Fibroblast of skin of back (primary cell): ENCODE measurements at regions not wholly inside any gene's neighbourhood (a gene's known extent, or its start where the extent isn't known, plus 50 kb on each side); places are given as distances from the start of the nearest gene placed in this dataset.
"Not testable (repeated sequence)": the region's sequence is repeated elsewhere in the genome, so short reads cannot be mapped to it uniquely, and the experiment has no call there.

Source experiments
- DNase-seq: peaks from one replicate; pipeline ENCODE4 v3.0.0-alpha.2; 2013

DNA sequence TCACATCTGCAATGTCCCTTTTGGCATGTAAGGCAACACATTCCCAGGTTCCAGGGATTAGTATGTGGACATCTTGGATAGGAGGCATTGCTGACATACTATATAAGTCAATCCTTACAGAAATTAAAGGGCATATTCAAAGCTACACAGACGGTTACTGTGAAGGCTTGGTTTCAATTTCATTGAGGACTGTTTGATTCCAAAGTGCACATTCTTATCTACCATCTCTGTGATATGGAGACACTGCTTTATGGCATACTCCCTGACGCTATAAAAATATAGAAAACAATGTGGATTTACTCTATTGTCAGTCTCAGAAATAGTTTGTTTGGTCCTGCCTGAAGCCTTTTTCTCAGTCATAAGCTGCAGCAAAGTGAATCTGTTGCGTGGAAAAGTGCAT lies 1486.7 kb downstream of the FAM181B start:
- DNase-seq, result no peak

DNA sequence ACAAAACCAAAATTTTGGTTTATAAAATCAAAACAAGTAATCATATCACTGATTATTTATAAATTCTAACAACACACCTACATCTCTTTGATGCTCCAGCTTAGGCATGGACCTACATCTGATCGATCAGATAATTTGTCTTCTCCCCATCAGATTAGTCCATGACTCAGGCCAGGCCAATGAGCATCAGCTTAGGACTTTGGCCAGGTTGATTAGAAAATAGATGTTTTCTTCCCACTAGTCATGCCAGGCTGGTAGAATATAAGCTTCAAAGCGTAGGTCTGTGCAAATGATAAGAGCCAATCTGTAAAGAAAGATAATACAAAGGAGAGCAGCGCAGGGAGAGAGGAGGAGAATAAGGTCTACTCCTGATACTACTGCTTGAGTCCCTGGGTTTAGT lies 1487.9 kb downstream of the FAM181B start:
- DNase-seq, result no peak

DNA sequence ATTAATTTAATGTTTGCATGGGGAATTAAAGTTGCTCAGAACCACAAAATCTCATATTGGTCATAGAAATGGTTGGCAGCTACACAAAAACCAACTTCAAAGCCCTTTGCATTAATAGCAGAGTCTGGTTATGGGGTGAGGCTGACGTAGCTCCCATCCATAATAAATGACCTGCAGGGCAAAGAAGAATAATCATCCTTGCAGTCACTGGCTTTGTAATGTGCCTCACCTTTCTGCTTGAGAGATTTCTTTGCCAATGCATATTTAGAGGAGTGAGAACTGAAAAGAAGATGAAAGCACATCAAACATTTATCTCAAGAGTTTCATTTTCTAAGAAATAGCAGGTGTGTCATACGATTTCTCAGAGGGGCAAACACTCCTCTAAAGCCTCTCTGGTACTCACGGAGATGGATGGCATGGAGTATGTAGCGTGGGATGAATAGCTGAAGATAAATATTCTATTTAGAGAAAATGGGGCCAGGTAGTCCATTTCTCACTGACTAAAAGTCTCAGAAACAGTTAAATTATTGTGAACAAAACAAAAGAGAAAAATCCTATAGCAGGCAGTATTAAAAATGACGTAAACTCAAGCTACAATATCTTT lies 1491.9 kb downstream of the FAM181B start:
- no peak for DNase-seq

DNA sequence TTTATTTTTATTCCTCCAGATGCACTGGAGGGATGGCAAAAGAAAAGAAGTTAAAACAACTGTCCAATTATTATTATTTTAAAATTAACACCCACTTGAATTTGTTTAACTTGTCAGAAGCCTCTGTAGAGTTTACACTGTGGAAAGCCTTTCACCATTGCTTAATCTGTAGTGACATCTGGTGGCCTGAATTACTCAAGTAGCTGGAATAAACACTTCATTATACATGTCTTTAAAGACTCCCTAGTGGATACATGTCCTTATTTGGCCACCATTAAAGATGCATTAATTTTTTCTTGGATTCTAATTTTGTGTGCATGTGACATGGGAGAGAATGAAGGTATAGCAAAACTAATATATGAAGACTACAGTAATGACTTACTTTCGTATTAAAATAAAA lies 1496.5 kb downstream of the FAM181B start:
- DNase-seq, result peak; percentile 48

DNA sequence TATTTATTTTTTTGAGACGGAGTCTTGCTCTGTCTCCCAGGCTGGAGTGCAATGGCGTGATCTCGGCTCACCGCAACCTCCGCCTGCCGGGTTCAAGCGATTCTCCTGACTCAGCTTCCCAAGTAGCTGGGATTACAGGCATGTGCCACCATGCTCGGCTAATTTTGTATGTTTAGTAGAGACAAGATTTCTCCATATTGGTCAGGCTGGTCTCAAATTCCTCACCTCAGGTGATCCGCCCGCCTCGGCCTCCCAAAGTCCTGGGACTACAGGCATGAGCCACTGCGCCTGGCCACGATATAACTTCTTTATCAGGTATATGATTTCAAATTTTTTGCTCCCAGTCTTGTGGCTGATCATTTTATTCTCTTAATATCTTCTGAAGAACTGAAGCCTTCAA lies 1506.3 kb downstream of the FAM181B start:
- not testable (repeated sequence) for DNase-seq

DNA sequence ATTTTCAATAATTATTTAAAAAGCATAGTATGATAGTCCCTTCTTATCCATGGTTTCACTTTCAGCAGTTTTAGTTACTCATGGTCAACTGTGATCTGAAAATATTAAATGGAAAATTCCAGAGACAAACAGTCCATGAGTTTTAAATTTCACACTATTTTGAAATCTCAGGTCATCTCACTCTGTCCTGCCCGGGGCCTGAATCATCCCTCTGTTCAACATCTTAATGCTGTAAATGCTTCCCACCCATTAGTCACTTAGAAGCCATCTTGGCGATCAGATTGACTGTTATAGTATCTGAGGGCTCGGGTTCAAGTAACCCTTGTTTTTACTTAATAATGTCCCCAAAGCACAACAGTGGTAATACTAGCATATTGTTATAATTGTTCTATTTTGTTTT lies 1509.3 kb downstream of the FAM181B start:
- DNase-seq, result no peak

DNA sequence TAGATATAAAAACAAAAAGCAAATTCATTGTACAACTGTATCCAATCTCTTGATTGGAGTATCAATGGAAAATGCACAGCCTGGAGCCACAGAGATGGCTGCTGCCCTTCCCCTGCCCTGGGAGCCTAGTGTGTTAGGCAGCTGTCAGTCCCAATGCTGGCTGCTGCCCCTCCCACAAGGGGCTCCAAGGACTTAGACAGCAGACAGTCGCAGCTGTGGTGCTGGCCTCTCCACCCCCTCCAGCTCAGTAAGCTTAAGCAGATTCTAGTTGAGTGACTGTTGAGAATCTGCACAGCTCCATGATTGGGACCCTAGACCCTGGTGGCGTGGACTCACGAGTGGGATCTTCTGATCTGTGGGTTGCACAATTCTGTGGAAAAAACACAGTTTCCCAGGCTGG lies 1511.2 kb downstream of the FAM181B start:
- DNase-seq, result no peak

DNA sequence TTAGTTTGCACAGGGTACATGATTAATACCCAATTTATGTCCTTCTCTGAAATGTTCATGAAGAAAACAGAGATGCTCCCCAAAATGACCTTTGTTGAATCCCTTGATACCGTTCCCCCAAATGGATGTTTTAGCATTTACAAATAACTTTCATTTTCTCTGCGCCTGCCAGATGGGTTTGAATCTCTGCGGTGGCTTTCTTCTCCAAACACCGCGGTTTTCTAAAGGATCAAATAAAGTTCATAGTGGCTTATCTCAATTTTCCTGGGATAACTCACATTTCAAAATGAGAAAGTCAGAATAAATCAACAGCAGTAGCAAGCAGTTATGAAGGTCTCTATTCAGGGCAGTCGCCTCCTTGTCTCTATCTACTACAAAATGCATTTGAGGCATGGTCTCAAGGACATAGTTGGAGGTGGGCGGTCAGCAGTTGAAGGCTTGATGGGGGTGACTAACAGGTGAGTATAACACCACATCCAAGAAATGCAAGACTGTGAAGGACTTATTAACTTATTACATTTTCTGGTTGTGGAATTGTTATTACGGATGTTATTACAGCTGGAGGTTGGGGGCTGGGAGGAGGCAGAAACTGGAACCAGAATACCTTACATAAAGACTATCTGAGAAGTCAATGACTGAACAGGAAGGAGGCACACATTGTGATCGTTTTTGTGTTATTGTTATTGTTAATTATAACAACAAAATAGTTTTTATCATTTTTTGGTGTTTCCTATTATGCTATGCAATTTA lies 1513.3 kb downstream of the FAM181B start:
- DNase-seq, result no peak

DNA sequence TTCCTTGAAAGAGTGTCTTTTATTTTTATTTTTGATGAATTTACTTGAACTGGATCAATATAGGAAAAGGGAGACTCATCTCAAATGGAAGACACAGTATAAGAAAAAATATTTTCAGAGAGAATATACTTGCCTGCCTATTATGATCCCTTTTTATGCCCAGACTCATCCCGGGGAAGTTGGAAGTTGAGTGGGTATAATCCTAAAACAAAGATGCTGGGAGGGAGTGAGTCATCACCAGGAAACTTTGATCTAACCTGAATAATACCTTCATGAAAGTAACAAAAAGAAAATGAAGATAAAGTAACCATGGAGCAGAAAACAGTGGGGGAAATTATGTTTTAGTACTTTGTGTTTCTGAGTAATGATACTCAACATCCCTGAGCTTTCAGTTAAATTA lies 1514.0 kb downstream of the FAM181B start:
- DNase-seq, result no peak

DNA sequence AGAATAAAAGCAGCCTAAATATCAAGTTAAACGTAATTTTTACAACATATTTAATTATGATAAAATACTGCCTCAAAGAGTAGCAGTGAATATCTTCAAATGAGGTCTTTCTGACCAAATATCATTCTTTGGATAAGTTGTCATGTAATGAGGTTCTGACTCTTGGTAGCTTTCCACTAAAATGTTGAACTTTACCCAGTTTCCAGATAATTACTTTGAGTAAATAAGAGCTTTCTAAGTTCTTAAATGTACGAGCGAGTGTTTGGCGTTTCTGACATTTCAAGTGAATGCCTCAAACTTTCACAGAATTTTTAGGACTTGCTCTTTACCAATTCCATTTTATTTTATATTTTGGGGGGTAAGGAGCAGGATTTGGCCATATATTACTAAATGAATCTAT lies 1515.2 kb downstream of the FAM181B start:
- DNase-seq, result no peak

DNA sequence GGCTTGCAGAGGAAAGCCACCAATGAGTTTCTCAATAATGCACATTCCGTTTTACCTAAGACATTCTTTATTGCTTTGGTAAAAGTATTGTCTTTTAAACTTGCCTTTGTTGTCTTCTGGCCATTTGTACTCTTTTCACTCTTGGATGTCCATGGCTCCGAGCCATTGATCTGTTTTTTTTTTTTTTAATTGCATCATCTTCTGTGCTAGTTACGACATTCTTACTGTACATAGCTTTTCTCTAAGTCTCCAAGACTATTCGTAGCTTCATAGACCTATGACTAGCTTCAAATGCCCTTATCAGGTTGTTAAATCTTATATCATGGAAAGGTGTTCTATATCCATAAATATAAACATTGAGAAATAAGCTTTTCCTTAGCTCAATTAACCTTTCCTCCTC lies 1522.6 kb downstream of the FAM181B start:
- no peak for DNase-seq

DNA sequence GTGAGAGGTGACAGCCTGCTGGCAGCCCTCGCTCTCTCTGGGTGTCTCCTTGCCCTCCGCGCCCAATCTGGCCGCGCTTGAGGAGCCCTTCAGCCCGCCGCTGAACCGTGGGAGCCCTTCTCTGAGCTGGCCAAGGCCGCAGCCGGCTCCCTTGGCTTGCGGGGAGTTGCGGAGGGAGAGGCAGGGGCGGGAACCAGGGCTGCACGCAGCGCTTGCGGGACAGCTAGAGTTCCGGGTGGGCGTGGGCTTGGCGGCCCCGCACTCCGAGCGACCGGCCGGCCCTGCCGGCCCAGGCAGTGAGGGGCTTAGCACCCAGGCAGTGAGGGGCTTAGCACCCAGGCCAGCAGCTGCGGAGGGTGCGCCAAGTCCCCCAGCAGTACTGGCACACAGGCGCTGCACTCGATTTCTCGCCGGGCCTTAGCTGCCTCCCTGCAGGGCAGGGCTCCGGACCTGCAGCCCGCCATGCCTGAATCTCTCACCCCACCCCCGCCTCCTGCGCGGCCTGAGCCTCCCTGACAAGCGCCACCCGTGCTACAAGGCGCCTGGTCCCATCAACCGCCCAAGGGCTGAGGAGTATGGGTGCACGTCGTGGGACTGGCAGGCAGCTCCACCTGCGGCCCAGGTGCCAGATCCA lies 1526.1 kb downstream of the FAM181B start:
- no peak for DNase-seq

DNA sequence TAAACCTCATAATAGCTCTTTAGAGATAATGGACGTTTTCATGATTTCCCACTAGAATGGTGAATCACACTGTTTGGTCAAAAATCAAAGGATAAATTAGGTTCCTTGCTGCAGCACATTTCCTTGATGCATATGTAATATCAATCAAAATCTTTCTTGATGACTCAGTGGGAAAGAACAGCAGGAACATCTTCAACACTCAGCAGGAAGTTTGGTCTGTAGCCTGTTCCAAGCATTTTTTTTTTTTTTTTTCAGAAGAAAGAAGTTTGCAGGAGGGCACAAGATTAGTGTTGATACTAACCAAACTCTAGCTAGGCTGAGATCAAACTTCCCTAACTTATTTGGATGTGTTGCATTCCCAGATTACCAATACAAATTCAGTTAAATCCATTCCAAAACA lies 1529.8 kb downstream of the FAM181B start:
- DNase-seq, result peak; percentile 11

DNA sequence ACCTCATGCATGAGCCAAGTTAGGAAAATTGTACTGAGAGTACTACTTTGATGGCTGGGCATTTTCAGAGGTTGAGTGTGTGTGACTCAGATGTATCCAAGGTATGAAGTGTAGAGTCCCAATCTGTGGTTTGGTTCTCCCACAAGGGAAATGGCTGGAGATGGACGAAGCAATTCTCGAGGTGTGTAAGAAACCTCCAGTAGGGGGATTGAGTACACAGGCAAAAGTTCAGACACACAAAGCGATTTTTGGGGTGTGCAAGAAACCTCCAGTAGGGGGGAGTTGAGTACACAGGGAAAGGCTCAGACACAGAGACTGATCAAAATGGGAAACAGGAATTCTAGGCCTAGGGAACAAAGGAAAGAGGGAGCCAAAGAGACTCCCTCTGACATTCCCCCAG lies 1536.3 kb downstream of the FAM181B start:
- no peak for DNase-seq

DNA sequence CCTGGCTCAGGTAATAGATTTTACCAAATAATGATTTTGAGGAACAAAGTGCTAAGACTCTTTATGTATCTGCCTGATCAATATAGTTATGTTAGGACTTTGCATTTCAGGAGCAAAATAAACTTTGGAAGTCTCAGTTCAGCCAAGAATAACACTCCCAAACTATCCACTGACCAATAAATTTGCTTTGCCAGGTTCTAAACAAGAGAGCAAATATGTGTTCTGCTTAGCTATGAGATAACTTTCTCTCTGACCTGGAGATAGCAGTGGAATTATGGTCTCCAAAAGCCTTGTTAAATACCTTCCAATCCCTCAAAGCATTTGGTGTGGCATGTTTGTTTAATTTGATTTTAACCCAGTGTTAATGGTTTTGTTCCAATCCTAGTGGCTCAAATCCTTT lies 1541.1 kb downstream of the FAM181B start:
- no peak for DNase-seq

DNA sequence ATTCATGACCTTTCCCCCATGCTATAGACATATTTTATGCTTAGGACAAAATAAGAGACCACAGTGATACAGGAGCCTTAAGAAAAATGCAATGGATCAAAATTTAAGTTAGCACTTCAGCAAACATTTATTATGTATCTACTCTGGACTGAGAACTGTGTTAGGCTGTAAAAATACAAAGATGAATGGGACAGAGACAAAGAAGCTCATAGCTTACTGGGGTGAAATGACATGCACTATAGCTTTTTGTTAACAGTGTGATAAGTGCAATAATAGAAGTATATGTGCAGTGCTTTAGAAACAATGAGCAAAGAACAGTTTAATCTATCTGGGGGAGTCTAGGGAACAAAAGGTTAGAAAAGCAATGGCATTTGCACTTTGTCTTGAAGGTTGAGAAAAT lies 1543.1 kb downstream of the FAM181B start:
- DNase-seq, result no peak

DNA sequence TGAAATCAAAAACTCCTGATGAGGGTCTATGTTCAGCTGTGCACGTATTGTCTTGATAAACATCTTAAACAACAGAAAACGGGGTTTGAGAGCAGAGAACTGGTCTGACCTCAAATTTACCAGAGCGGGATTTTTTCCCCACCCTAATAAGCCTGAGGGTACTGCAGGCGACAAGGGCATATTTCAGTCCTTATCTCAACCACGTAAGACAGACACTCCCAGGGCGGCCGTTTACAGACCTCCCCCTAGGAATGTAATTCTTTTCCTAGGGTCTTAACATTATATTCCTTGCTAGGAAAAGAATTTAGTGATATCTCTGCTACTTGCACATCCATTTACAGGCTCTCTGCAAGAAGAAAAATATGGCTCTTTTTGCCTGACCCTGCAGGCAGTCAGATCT lies 1546.6 kb downstream of the FAM181B start:
- not testable (repeated sequence) for DNase-seq

DNA sequence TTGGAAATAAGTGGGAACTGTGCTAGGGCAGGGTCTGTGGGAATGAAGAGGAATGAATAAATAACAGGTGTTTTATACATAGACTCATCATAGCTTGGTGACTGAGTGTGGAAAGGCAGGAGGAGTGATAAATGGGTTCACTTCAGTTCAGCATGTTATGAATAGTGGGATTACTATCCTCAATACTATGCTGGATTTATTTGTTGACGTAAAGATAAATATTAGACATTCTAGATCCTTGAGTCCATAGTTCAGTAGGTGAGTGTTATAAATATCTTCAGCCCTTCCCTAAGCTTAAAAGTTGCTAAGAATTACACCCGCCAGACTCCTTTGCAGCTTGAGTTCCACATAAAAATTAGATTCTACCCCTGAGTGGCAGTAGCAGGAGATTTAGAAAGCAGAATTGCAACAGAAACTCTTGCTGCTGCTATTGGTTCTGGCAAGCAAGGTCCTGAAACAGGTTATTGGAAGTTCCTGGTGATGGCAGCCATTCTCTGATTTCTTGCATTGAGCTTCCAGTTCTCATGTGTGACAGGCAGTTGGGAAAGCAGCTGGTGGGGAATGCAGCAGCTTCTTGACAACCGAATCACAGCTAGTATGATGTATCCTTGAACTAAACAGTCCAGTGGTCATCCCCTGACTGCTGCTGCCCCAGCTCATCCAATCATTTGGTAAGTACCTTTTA lies 1558.9 kb downstream of the FAM181B start:
- DNase-seq, result no peak

DNA sequence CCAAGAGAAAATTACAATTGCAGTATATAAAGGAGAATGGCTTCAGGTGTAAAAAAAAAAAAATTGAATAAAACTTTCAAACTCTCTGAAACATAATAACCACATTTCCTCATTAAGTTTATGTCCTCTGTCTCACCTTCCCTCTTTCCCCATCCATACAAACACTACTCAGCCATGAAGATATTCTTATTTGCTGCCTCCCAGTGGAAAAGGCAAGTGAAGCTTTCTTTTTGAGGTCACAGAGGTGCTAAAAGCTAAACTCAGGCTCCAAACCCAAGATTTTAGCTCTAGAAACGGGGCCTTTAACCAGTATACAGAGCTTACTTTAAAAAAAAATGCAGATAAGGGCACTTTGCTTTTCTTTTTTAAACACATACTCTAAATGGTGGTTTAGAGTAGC lies 1568.5 kb downstream of the FAM181B start:
- DNase-seq, result no peak

DNA sequence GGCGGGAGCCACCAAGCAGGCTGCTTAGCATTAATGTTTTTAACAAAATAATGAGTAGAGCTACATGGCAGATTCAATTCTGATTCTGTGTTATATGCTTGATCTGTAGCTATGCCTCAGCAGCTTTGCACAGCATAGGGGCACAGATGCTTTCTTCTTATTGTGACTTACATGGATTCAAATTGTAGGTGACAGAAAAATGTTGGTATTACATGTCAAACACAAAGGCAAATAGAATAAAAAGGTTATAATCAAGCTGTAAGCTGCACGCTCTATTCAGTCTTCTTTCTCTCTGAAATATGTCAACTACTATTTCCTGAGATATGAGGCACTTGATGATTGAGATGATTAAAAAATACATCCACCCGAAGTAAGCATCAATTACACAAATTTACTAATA lies 1573.8 kb downstream of the FAM181B start:
- DNase-seq, result no peak

DNA sequence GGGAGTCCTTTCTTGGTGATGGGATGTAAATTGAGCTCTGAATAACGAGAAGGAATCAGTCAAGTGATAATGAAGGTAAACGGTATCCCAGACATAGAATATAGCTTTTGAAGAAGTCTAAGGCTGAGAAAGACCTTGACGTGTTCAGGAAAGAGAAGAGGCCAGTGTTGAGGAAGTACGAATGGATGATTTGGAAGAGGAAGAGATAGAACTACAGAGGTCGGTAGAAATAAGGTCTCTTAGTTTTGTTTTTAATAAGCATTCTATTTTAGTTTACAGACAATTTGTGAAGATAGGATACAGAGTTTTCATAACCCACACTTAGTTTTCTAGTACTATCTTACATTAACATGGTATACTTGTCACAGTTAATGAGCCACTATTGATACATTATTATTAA lies 1598.1 kb downstream of the FAM181B start:
- DNase-seq, result no peak

DNA sequence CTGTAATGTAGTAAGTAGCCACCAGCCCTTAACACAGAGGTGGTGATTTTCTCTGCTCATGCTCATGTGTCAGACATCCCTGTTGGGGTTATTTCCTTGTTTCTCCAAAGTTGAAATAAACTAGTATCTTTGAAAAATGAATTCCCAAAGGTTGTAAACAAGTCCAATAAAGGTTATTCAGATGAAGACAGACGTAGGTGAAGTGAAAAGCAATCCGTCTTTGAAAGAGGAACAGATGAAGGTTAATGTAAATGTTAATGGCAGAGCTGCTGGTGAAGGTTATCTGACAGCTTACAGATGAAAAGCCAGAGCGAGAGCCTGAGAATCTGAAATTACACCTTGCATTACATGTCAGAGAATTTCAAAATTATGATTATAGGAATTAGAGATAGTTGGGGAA lies 1604.0 kb downstream of the FAM181B start:
- no peak for DNase-seq

DNA sequence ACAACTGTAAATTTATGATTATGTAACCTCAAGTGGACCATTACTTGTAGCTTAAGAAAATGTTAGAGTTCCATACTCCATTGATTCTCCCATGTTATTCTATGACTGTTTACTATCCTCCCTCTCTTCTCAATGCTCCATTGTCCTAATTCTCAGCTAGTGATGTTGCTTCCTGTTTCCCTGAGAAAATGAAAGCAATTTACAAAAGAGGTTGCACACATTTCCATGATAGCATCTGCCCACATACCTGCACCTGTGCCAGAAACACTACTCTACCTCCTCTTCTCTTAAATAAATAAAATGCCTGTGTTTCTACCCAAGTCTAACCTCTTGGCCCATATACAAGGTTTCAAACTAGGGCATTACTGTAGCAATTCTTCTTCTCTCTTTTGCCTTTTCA lies 1620.9 kb downstream of the FAM181B start:
- DNase-seq, result no peak

DNA sequence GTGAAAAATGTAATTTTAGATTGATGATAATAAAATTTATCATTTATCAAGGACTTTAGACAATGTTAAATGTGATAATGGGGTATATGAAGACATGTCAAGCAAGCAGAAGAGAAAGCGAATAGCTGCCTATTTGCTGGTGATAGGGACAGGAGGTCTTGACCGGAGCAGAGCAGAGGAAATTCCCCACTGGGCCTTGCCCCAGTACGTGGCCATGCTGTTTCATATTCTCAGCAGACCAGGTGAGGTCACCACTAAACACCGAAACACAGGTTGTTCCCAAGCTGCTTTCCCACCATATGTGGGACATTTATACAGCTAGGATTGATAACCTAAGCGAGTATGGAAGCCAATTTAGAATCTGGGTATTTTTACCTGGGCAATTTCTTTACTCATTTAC lies 1629.6 kb downstream of the FAM181B start:
- DNase-seq, result no peak
